ENCODE measurements at regions not wholly inside any gene's neighbourhood (a gene's known extent, or its start where the extent isn't known, plus 50 kb on each side); places are given as distances from the start of the nearest gene placed in this dataset.

GRCh38 chr10:44196008-44196320 is 188.9 kb downstream of the CXCL12 start:
- DNase-seq (ENCODE audit: low read depth) (no peak), FAIRE-seq (no peak)
- TF ChIP-seq CTCF (IDR thresholded peaks at IDR 0.05; ENCODE audit: insufficient read depth, low read length, severe bottlenecking) = no peak
- H3K4me3 ChIP-seq (ENCODE audit: low read depth, low read length) = no peak overlapping the region
- H3K27me3 ChIP-seq (ENCODE audit: control insufficient read depth, insufficient read depth, low read length) = no peaks in the 10 kb centered on the region
- no peaks in the 10 kb centered on the region for H3K36me3 ChIP-seq (ENCODE audit: control insufficient read depth, insufficient read depth, low read length)

- H3K4me3 ChIP-seq (ENCODE audit: low read depth, low read length) = no peak overlapping the region
- H3K36me3 ChIP-seq (ENCODE audit: control insufficient read depth, insufficient read depth, low read length) = no peaks in the 10 kb centered on the region
- H3K27me3 ChIP-seq (ENCODE audit: control insufficient read depth, insufficient read depth, low read length) = no peaks in the 10 kb centered on the region
- no peak for FAIRE-seq
- no peak for TF ChIP-seq CTCF (IDR thresholded peaks at IDR 0.05; ENCODE audit: insufficient read depth, low read length, severe bottlenecking)
- peak; percentile 10 for DNase-seq (ENCODE audit: low read depth)
Measured at GRCh38 chr10:44195112-44196007, 189.5 kb downstream of the CXCL12 start.

GRCh38 chr10:44194435-44194834 is 190.5 kb downstream of the CXCL12 start:
- DNase-seq (ENCODE audit: low read depth) (no peak), FAIRE-seq (no peak)
- TF ChIP-seq CTCF (IDR thresholded peaks at IDR 0.05; ENCODE audit: insufficient read depth, low read length, severe bottlenecking) = no peak
- Histone ChIP-seq H3K27me3 (ENCODE audit: control insufficient read depth, insufficient read depth, low read length) (no peaks in the 10 kb centered on the region), H3K36me3 (ENCODE audit: control insufficient read depth, insufficient read depth, low read length) (no peaks in the 10 kb centered on the region), H3K4me3 (ENCODE audit: low read depth, low read length) (no peak overlapping the region)

- FAIRE-seq (no peak), DNase-seq (ENCODE audit: low read depth) (no peak)
- Histone ChIP-seq H3K36me3 (ENCODE audit: control insufficient read depth, insufficient read depth, low read length) (no peaks in the 10 kb centered on the region), H3K27me3 (ENCODE audit: control insufficient read depth, insufficient read depth, low read length) (no peaks in the 10 kb centered on the region), H3K4me3 (ENCODE audit: low read depth, low read length) (no peak overlapping the region)
- no peak for TF ChIP-seq CTCF (IDR thresholded peaks at IDR 0.05; ENCODE audit: insufficient read depth, low read length, severe bottlenecking)
Measured at GRCh38 chr10:44193567-44194220, 191.2 kb downstream of the CXCL12 start.

- no peak overlapping the region for H3K4me3 ChIP-seq (ENCODE audit: low read depth, low read length)
- TF ChIP-seq CTCF (IDR thresholded peaks at IDR 0.05; ENCODE audit: insufficient read depth, low read length, severe bottlenecking) = no peak
- DNase-seq (ENCODE audit: low read depth) (no peak), FAIRE-seq (no peak)
- H3K27me3 ChIP-seq (ENCODE audit: control insufficient read depth, insufficient read depth, low read length) = no peaks in the 10 kb centered on the region
- H3K36me3 ChIP-seq (ENCODE audit: control insufficient read depth, insufficient read depth, low read length) = no peaks in the 10 kb centered on the region
Measured at GRCh38 chr10:44193166-44193565, 191.7 kb downstream of the CXCL12 start.

Measured in bronchial epithelial cell (primary cell).